PC-9 (cell line): ENCODE measurements at regions not wholly inside any gene's neighbourhood (a gene's known extent, or its start where the extent isn't known, plus 50 kb on each side); places are given as distances from the start of the nearest gene placed in this dataset.

Experiments
- EZH2 ChIP-seq: fragments of 200-600 bp; sonication (generic); IDR thresholded peaks from 2 replicates; pipeline ENCODE4 v1.8.0; 2017; ENCODE audit warnings: antibody characterized with exemption, low read depth
- TF ChIP-seq, protein P1 (sequence below): fragments of 200-600 bp; sonication (generic); conservative IDR thresholded peaks from 2 replicates; pipeline ENCODE4 v1.6.1; 2017; ENCODE audit warnings: mixed run types, antibody characterized with exemption, mild to moderate bottlenecking, moderate library complexity

DNA sequence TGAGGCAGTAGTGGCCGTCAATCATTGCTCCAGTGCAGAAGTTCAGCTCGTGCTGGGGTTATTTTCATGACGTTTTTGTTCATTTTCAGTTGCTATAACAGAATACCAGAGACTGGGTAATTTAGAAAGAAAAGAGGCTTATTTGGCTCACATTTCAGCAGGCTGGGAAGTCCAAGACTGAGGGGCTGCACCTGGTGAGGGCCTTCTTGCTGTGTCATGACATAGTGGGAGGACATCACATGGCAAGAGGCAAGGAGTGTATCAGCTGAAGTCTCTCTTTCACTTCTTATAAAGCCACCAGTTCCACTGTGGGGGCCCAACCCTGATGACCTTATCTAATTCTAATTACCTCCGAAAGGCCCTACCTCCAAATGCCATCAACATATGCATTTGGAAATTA, 58.0 kb upstream of the DPP10 start:
- no peak for TF ChIP-seq EZH2
- TF ChIP-seq, protein P1, sequence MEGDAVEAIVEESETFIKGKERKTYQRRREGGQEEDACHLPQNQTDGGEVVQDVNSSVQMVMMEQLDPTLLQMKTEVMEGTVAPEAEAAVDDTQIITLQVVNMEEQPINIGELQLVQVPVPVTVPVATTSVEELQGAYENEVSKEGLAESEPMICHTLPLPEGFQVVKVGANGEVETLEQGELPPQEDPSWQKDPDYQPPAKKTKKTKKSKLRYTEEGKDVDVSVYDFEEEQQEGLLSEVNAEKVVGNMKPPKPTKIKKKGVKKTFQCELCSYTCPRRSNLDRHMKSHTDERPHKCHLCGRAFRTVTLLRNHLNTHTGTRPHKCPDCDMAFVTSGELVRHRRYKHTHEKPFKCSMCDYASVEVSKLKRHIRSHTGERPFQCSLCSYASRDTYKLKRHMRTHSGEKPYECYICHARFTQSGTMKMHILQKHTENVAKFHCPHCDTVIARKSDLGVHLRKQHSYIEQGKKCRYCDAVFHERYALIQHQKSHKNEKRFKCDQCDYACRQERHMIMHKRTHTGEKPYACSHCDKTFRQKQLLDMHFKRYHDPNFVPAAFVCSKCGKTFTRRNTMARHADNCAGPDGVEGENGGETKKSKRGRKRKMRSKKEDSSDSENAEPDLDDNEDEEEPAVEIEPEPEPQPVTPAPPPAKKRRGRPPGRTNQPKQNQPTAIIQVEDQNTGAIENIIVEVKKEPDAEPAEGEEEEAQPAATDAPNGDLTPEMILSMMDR, result no peak
